Natural killer cell treated with Interleukin-12 subunit alpha and Interleukin-12 subunit beta and Interleukin-15 and Interleukin-18, amount 100 ng/mL, for 72 hours (primary cell): ENCODE measurements at regions not wholly inside any gene's neighbourhood (a gene's known extent, or its start where the extent isn't known, plus 50 kb on each side); places are given as distances from the start of the nearest gene placed in this dataset.

Experiments
- ATAC-seq, 2 donors: fragments of 150-1000 bp; cut with Tn5 transposase in 1 of 2; sonication (Bioruptor Pico), chemical (Tn5 transposase) in 1 of 2; 2 replicates each; pipeline ENCODE4 v1.10.0; 2021
- DNase-seq: peaks from one replicate; pipeline ENCODE4 v3.0.0; 2022; ENCODE audit warnings: low spot score
- H3K27ac Mint-ChIP-seq, 2 donors: 1 replicate in 1 of 2; 2 replicates in 1 of 2; pipeline ENCODE4 v1.8.0; 2022; ENCODE audit warnings: mixed read lengths in 2 of 2, mild to moderate bottlenecking in 1 of 2, moderate library complexity in 1 of 2
- H3K27me3 Mint-ChIP-seq, 2 donors: 1 replicate in 1 of 2; 2 replicates in 1 of 2; pipeline ENCODE4 v1.8.0; 2022; ENCODE audit warnings: mixed read lengths in 2 of 2
- H3K36me3 Mint-ChIP-seq: one replicate; pipeline ENCODE4 v1.8.0; 2022; ENCODE audit warnings: mixed read lengths
- H3K4me1 Mint-ChIP-seq, 2 donors: 1 replicate in 1 of 2; 2 replicates in 1 of 2; pipeline ENCODE4 v1.8.0; 2022; ENCODE audit warnings: low read depth in 2 of 2, mixed read lengths in 2 of 2, mild to moderate bottlenecking in 1 of 2
- H3K4me3 Mint-ChIP-seq: one replicate; pipeline ENCODE4 v1.8.0; 2022; ENCODE audit warnings: mixed read lengths
- H3K9me3 Mint-ChIP-seq: 2 replicates; pipeline ENCODE4 v1.8.0; 2022; ENCODE audit warnings: mixed read lengths

DNA sequence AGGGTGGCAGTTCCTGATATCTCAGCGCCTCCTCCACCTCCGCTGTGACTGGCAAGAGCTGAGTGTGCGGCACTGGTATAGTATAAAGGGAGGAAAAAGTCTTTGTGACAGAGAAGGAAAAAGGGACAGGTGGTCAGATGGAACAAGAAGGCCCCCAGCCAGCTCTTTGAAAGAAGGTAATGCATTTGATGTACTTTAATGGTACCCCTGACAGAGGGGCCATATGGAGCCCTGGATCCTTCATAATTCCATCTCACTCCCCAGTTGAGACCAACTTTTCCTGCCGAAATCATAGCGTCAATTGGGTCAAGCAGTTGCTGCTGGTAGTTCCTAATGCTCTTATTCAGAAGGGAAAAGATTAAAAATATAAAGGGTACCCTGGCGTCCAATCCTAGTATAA, 198.2 kb downstream of the ZNF326 start:
- ATAC-seq: no peak

DNA sequence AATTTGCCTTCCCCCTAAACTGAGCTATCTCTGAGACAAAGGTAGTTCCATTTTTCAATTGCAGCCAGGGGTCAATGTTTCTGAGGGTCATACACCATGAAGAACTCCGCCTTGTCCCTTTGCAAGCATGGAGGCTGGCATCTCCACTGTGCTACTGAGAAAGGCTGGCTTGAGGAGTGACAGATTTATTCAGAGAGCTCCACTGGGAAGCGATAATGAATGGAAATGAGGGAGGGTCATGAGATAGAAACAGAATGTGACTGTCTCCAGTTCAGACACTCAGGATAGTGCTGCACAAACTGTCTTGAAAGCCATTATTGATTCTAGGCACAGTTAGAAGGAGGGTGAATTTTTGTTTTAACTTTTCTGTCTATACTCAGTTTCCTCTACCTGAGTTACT, 197.5 kb downstream of the ZNF326 start:
- H3K27me3 Mint-ChIP-seq: peaks cover 3 to 13% of the 10 kb centered on the region in 2 donors
- no peak for DNase-seq
- ATAC-seq: no peak
- no peaks in the 10 kb centered on the region for H3K9me3 Mint-ChIP-seq
- H3K27ac Mint-ChIP-seq: no peak overlapping the region
- no peak overlapping the region for H3K4me3 Mint-ChIP-seq
- no peaks in the 10 kb centered on the region for H3K4me1 Mint-ChIP-seq
- H3K36me3 Mint-ChIP-seq: no peaks in the 10 kb centered on the region

More for the DNA sequence above, 198.2 kb downstream of the ZNF326 start:
- Mint-ChIP-seq H3K4me3 (no peak overlapping the region), H3K27me3 (peaks cover 0 to 13% of the 10 kb centered on the region in 2 donors), H3K36me3 (no peaks in the 10 kb centered on the region), H3K9me3 (no peaks in the 10 kb centered on the region), H3K4me1 (no peaks in the 10 kb centered on the region), H3K27ac (no peak overlapping the region)
- no peak for DNase-seq

DNA sequence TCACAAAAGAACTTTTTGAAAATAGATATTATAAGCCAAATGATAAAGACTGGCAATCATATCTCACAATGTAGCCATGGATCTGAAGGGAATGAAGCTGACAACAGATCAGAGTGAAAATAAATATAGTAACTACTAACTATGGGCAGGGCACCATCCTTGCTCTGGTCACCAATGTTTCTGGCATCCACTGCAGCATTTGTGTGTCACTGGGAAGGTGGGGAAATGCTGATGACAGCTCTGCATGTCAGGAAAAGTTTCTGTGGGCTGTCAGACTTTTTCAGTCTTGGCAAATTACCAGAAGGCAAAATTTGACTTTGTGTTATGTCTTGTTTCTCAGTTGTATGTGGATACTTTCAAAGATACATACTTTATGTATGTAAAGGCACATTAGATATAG, 195.6 kb downstream of the ZNF326 start:
- Mint-ChIP-seq H3K4me1 (no peaks in the 10 kb centered on the region), H3K36me3 (no peaks in the 10 kb centered on the region), H3K27ac (no peak overlapping the region), H3K9me3 (no peaks in the 10 kb centered on the region), H3K27me3 (peaks cover 3 to 13% of the 10 kb centered on the region in 2 donors), H3K4me3 (no peak overlapping the region)
- no peak for DNase-seq
- ATAC-seq: no peak

DNA sequence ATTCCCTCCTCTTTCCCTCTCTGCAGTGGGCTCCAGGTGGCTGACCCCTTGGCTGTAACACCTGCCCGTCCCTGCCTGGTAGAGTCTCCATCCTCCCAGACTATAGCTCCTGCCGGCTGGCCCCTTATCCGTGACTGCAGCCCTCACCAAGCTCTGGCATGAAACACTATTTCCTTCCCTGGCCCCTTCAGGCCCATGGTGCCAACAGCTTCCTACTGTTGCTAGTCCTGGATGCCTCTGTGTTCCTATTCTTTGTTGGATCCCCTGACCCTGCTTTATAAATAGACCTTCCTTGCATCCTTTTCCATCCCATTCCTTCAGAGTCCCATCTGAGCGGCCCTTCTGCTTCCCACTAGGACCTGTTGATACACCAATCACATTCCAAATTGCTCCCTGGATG, 195.0 kb downstream of the ZNF326 start:
- ATAC-seq (peak in 1 of 2 donors; percentile 48), DNase-seq (no peak)
- Mint-ChIP-seq H3K9me3 (no peaks in the 10 kb centered on the region), H3K27me3 (peaks cover 3 to 13% of the 10 kb centered on the region in 2 donors), H3K27ac (no peak overlapping the region), H3K4me1 (no peaks in the 10 kb centered on the region), H3K4me3 (no peak overlapping the region), H3K36me3 (no peaks in the 10 kb centered on the region)

DNA sequence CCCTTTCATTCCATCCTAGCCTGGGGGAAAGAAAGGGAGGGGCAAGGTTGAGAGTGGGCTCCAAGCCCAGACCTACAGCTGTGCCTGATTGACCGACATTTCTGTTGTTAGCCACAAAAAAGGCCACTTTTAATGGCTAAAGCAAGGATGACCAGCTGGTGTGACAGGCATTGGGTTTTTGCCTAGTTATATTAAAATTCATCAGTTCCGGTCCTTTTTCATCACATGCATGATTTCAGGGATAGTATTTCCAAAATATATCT, 192.3 kb downstream of the ZNF326 start:
- Mint-ChIP-seq H3K4me1 (no peaks in the 10 kb centered on the region), H3K4me3 (no peak overlapping the region), H3K9me3 (no peaks in the 10 kb centered on the region), H3K27ac (no peak overlapping the region), H3K36me3 (no peaks in the 10 kb centered on the region), H3K27me3 (peaks cover 3 to 21% of the 10 kb centered on the region in 2 donors)
- no peak for ATAC-seq
- DNase-seq: no peak

DNA sequence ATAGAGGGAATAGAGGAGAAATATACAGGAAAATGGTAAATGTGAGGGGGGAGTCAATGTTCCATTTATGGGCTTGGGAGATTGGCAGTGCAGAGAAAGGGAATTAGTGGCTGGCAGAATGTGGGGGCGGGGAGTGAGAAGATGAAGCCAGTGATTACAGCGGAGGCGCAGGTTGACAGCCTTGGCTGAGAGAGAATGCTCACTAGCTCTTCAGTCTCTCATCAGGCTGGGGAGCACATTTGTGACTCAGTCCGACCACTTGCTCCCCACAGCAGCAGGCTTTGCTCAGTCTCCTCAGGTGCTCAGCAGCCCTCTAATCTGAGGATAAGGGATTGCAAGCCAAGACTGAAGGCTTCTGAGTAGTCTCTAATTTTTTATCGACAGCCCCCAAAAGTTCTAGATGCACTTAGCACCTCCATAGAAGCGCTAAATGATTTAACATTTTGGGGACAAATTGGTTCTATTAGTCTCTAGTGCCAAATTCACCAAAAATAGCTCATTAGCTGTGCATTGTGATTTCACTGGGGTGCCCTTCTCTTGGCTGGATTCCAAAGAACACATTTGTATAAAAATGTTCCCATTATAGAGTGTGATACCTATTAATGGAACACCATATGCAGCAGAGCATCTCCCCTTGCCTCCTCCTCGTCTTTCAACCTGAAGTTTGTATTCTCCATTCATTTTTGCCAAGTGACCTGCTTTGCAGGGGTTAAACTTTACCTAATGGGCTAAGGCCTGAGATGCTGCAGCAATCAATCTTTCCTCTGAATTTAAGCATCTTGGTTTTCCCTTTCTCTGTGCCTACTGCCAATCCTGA, 191.8 kb downstream of the ZNF326 start:
- no peak for ATAC-seq
- H3K9me3 Mint-ChIP-seq: no peaks in the 10 kb centered on the region
- no peaks in the 10 kb centered on the region for H3K4me1 Mint-ChIP-seq
- H3K27me3 Mint-ChIP-seq: peaks cover 3 to 21% of the 10 kb centered on the region in 2 donors
- H3K27ac Mint-ChIP-seq: no peak overlapping the region
- no peaks in the 10 kb centered on the region for H3K36me3 Mint-ChIP-seq
- no peak overlapping the region for H3K4me3 Mint-ChIP-seq
- DNase-seq: no peak

DNA sequence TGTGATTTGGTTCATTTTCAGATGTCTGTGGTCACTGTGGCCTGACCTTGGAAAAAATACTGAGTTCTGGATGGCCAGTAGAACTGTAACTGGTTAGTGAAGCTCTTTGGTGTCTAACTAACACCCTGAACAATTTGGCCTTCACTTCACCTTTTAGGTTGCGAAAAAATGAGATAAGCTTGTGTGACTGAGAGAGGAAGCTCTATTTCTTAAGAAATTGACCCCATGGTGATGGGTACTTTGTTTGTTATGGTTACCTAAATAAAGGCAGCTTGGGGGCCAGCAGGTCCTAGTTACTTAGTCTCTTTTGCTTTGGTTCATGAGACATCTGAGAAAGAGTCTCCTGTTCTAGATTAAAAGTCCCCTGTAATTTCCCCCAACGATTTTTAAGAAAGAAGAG, 181.6 kb downstream of the ZNF326 start:
- Mint-ChIP-seq H3K27me3 (no peaks in the 10 kb centered on the region), H3K4me3 (no peak overlapping the region), H3K27ac (no peak overlapping the region), H3K4me1 (no peaks in the 10 kb centered on the region), H3K9me3 (no peaks in the 10 kb centered on the region), H3K36me3 (no peaks in the 10 kb centered on the region)
- ATAC-seq: no peak
- DNase-seq: no peak

DNA sequence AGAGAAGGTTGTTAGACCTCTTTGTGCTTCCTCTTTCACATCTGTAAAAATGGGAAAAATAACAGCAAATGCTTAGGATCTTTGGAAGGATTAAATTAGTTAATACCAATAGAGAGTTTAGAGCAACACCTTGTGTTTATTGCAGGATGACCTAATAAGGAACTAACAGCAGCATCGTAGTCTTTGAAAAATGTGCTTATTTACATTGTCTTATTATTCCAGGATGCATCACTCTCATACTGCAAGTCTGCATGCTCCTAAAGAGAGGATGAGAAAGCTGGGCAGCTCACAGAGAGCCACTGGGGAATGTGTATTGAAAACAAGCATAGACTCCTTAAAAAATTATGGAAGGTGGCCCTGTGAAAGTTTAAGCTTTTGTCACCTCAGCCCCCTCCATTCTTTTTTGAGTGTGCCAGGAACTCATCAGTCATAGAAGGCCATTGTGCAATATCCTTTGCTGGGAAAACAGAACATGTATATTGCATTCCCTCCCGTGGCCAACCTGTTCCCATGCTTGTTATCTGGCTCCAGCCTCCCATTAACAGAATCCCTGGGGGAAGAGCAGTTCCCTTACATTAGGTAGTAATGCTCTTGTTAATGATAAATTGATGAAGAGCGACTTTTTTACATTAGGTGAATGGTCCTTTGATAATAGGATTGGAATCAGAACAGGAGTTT, 180.7 kb downstream of the ZNF326 start:
- H3K27ac Mint-ChIP-seq: no peak overlapping the region
- H3K27me3 Mint-ChIP-seq: no peaks in the 10 kb centered on the region
- DNase-seq (no peak), ATAC-seq (no peak)
- no peaks in the 10 kb centered on the region for H3K36me3 Mint-ChIP-seq
- no peak overlapping the region for H3K4me3 Mint-ChIP-seq
- no peaks in the 10 kb centered on the region for H3K9me3 Mint-ChIP-seq
- H3K4me1 Mint-ChIP-seq: no peaks in the 10 kb centered on the region

DNA sequence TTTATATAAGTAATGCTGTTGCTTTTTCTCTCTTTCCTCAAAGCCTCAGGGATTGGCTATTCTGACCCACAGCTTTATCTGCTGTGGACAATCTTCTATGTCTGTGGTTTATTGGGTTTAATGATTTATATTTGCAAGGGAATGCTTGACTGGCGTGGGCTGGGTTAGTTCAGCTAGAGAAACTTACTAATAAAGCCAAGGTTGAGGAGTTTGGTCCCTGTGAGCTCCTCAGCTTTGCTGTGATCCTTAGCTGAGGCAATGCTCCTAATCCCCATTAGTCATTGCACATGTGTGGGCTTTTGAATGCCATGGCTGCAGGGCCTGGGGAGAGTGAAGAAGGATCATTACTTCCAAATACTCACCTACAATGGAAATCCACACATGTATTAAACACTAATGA, 179.3 kb downstream of the ZNF326 start:
- Mint-ChIP-seq H3K27me3 (no peaks in the 10 kb centered on the region), H3K27ac (no peak overlapping the region), H3K36me3 (no peaks in the 10 kb centered on the region), H3K4me1 (no peaks in the 10 kb centered on the region), H3K4me3 (no peak overlapping the region), H3K9me3 (peaks cover 3% of the 10 kb centered on the region)
- ATAC-seq: no peak
- no peak for DNase-seq

DNA sequence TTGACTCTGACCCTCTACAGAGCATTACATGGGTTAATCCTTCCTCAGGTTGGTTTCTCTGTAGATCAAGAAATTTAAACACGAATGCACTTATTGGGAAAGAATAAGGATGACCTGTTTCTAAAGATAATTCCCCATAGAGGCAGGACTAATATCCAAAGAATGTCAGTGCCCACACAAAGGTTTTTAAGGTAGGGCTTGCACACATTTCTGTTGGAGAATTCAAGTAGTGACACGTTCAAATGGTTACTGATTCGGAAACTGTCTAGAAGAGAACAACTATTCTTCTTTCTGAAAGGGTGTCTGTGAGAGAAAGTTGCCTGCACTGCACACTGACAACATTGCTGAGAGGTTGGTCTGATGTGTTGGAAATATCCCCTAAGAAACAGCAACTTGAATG, 167.3 kb downstream of the ZNF326 start:
- DNase-seq (no peak), ATAC-seq (no peak)
- no peaks in the 10 kb centered on the region for H3K36me3 Mint-ChIP-seq
- H3K9me3 Mint-ChIP-seq: peaks cover 3% of the 10 kb centered on the region
- no peak overlapping the region for H3K27ac Mint-ChIP-seq
- peaks cover 20 to 28% of the 10 kb centered on the region in 2 donors for H3K27me3 Mint-ChIP-seq
- H3K4me3 Mint-ChIP-seq: no peak overlapping the region
- no peaks in the 10 kb centered on the region for H3K4me1 Mint-ChIP-seq

DNA sequence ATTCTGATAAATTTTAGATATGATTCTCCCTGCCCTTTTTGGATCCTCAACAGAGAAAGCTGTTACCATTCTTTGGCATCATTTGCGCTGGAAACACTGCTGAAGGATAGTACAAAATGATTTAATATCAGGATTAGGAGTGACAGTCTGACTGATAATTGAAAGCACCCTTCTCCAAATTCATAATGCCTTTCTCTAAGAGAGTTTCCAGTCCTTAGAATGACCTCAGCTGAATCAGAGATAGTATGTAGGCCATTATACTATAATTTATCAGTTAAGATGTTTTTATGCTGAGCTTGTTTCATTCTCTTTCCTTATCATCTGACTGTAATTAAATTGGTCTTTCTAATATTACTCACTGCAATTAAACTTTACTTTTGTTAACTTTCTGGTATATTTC, 166.7 kb downstream of the ZNF326 start:
- no peak overlapping the region for H3K4me3 Mint-ChIP-seq
- no peak for ATAC-seq
- no peak overlapping the region for H3K27ac Mint-ChIP-seq
- H3K4me1 Mint-ChIP-seq: no peaks in the 10 kb centered on the region
- H3K36me3 Mint-ChIP-seq: no peaks in the 10 kb centered on the region
- DNase-seq: no peak
- H3K9me3 Mint-ChIP-seq: peaks cover 2% of the 10 kb centered on the region
- H3K27me3 Mint-ChIP-seq: peaks cover 20 to 28% of the 10 kb centered on the region in 2 donors

DNA sequence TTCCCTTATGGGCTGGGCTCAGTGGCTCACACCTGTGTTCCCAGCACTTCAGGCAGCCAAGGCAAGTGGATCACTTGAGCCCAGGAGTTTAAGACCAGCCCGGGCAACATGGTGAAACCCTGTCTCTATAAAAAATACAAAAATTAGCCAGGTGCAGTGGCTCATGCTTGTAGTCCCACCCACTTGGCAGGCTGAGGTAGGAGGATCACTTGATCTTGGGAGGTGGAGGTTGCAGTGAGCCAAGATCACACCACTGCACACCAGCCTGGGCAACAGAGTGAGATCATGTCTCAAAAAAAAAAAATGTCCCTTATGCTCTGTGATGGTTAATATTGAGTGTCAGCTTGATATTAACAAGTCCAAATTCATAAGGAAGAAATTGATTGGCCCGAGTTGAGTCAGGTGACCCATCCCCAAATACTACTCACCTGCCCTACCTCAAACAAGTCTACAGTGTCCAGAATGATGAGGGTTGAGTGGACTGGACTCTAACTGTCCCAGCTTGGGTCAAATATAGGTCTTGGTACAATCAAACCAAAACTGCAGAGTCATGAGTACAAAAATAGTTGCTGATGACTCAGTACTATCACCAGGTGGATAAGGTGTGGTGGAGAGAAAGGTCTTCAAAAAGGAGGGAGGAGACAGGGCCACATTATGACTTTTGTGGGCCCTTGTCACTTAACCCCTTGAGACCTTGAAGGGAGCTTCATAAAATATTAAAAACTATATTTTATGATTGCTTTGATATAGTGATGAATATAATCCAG, 161.0 kb downstream of the ZNF326 start:
- no peak overlapping the region for H3K4me3 Mint-ChIP-seq
- no peaks in the 10 kb centered on the region for H3K36me3 Mint-ChIP-seq
- H3K4me1 Mint-ChIP-seq: no peaks in the 10 kb centered on the region
- ATAC-seq (no peak), DNase-seq (no peak)
- H3K9me3 Mint-ChIP-seq: no peaks in the 10 kb centered on the region
- no peak overlapping the region for H3K27ac Mint-ChIP-seq
- peaks cover 4 to 12% of the 10 kb centered on the region in 2 donors for H3K27me3 Mint-ChIP-seq

DNA sequence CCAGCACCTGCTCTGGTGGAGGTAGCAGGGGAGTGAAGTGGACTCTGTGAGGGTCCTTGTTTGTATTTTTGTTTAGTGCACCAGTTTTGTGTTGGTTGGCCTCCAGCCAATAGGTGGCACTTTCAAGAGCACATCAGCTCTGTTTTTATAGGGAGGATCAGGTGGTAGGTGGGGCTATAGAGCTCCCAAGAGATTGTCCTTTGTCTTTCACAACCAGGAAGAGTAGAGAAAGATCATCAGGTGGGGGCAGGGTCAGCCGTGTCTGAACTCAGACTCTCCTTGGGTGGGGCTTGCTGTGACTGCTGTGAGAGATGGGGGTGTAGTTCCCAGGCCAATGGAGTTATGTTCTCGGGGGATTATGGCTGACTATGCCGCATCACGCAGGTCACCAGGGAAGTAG, 159.8 kb downstream of the ZNF326 start:
- DNase-seq (no peak), ATAC-seq (no peak)
- no peaks in the 10 kb centered on the region for H3K9me3 Mint-ChIP-seq
- no peaks in the 10 kb centered on the region for H3K36me3 Mint-ChIP-seq
- H3K27me3 Mint-ChIP-seq: peaks cover 3 to 12% of the 10 kb centered on the region in 2 donors
- no peak overlapping the region for H3K27ac Mint-ChIP-seq
- H3K4me3 Mint-ChIP-seq: no peak overlapping the region
- H3K4me1 Mint-ChIP-seq: no peaks in the 10 kb centered on the region

DNA sequence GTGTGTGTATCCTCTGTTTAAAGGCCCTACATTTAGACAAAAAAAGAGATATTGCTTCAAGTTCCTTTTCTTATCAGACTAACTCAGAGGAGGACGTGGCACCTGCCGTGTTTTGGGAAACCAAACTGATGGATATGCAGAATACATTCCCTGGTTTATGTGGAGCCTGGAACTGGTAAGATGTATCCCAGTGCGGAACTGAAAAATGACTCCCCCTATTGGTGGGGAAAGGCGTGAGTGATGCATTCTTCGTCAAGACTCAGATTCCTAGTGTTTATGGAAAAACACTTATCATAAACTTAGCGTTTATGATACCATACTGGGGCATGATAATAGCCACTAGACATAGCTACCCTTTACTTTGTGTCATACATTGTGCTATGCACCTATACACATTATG, 154.2 kb downstream of the ZNF326 start:
- no peak for DNase-seq
- Mint-ChIP-seq H3K27me3 (peaks cover 0 to 5% of the 10 kb centered on the region in 2 donors), H3K4me3 (no peak overlapping the region), H3K4me1 (no peaks in the 10 kb centered on the region), H3K36me3 (no peaks in the 10 kb centered on the region), H3K9me3 (no peaks in the 10 kb centered on the region), H3K27ac (no peak overlapping the region)
- ATAC-seq: no peak
